ENCODE measurements at regions not wholly inside any gene's neighbourhood (a gene's known extent, or its start where the extent isn't known, plus 50 kb on each side); places are given as distances from the start of the nearest gene placed in this dataset.

DNA sequence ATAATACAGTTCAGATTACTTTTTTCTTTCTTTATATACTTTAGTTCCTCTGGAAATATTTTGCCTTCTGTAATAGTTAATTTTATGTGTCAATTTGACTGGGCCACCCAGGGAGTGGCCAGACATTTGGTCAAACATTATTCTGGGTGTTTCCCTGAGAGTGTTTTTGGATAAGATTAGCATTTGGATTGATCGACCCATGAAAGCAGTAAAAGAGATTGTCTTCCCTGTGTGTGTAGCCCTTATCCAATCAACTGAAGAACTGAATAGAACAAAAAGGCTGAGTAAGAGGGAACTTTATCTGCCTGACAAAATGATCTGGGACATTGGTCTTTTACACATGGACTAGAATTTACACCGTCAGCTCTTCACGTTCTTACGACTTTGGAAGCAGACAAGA is 1190.1 kb upstream of the FAM98A start:
- TF ChIP-seq, protein P1, sequence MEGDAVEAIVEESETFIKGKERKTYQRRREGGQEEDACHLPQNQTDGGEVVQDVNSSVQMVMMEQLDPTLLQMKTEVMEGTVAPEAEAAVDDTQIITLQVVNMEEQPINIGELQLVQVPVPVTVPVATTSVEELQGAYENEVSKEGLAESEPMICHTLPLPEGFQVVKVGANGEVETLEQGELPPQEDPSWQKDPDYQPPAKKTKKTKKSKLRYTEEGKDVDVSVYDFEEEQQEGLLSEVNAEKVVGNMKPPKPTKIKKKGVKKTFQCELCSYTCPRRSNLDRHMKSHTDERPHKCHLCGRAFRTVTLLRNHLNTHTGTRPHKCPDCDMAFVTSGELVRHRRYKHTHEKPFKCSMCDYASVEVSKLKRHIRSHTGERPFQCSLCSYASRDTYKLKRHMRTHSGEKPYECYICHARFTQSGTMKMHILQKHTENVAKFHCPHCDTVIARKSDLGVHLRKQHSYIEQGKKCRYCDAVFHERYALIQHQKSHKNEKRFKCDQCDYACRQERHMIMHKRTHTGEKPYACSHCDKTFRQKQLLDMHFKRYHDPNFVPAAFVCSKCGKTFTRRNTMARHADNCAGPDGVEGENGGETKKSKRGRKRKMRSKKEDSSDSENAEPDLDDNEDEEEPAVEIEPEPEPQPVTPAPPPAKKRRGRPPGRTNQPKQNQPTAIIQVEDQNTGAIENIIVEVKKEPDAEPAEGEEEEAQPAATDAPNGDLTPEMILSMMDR (IDR thresholded peaks at IDR 0.05): no peak
- TF ChIP-seq POLR2A (IDR thresholded peaks at IDR 0.05): no peak

Data from prostate gland (tissue), 2 donors.